SK-N-SH treated with all-trans-retinoic acid at 6 μM for 48 hours (cell line): ENCODE measurements at regions not wholly inside any gene's neighbourhood (a gene's known extent, or its start where the extent isn't known, plus 50 kb on each side); places are given as distances from the start of the nearest gene placed in this dataset.

Experiments used
- ATAC-seq: fragments of 200-7000 bp; cut with Tn5 transposase; 3 replicates; pipeline ENCODE4 v1.9.1; 2020; ENCODE audit warnings: mild to moderate bottlenecking, moderate library complexity
- ARNTL ChIP-seq: fragments of 450-650 bp; formaldehyde crosslinking; IDR thresholded peaks from 2 replicates; pipeline ENCODE4 v1.5.0; 2020; ENCODE audit warnings: low read depth, mild to moderate bottlenecking, moderate library complexity, borderline replicate concordance
- BACH2 ChIP-seq: fragments of 250-450 bp; sonication (Bioruptor Pico); IDR thresholded peaks from 2 replicates; pipeline ENCODE4 v1.9.0; 2021; ENCODE audit warnings: mild to moderate bottlenecking, borderline replicate concordance
- CREB5 ChIP-seq: fragments of 250-450 bp; sonication (Bioruptor Pico); IDR thresholded peaks from 2 replicates; pipeline ENCODE4 v1.5.1; 2020; ENCODE audit warnings: low read depth, mild to moderate bottlenecking, moderate library complexity
- CSDC2 ChIP-seq: fragments of 250-450 bp; sonication (Bioruptor Pico); IDR thresholded peaks from 2 replicates; pipeline ENCODE4 v1.5.0; 2020; ENCODE audit warnings: mild to moderate bottlenecking, moderate library complexity
- ESRRG ChIP-seq: fragments of 250-450 bp; sonication (Bioruptor Pico); IDR thresholded peaks from 2 replicates; pipeline ENCODE4 v1.6.1; 2021; ENCODE audit warnings: mild to moderate bottlenecking
- GLIS3 ChIP-seq: fragments of 250-450 bp; sonication (Bioruptor Pico); IDR thresholded peaks from 2 replicates; pipeline ENCODE4 v1.5.0; 2020; ENCODE audit warnings: mild to moderate bottlenecking, moderate library complexity
- ISL1 ChIP-seq: fragments of 250-450 bp; sonication (Bioruptor Pico); IDR thresholded peaks from 2 replicates; pipeline ENCODE4 v2.1.2; 2022; ENCODE audit warnings: mild to moderate bottlenecking, moderate library complexity
- POU6F1 ChIP-seq: fragments of 250-450 bp; sonication (Bioruptor Pico); IDR thresholded peaks from 2 replicates; pipeline ENCODE4 v1.8.0; 2021; ENCODE audit warnings: low read depth, mild to moderate bottlenecking, moderate library complexity, borderline replicate concordance
- PPARA ChIP-seq: fragments of 250-450 bp; sonication (Bioruptor Pico); IDR thresholded peaks from 2 replicates; pipeline ENCODE4 v1.5.0; 2020; ENCODE audit warnings: mild to moderate bottlenecking, borderline replicate concordance
- RARB ChIP-seq: fragments of 250-450 bp; sonication (Bioruptor Pico); IDR thresholded peaks from 2 replicates; pipeline ENCODE4 v1.8.0; 2021; ENCODE audit warnings: mild to moderate bottlenecking, moderate library complexity
- SNAI2 ChIP-seq: fragments of 250-450 bp; sonication (Bioruptor Pico); IDR thresholded peaks from 2 replicates; pipeline ENCODE4 v1.5.0; 2020; ENCODE audit warnings: mild to moderate bottlenecking, moderate library complexity
- TCF4 ChIP-seq: fragments of 250-450 bp; sonication (Bioruptor Pico); IDR thresholded peaks from 2 replicates; pipeline ENCODE4 v1.8.0; 2021; ENCODE audit warnings: mild to moderate bottlenecking, moderate library complexity, borderline replicate concordance
- TOX ChIP-seq: fragments of 250-450 bp; sonication (Bioruptor Pico); IDR thresholded peaks from 2 replicates; pipeline ENCODE4 v1.8.0; 2021; ENCODE audit warnings: mild to moderate bottlenecking, moderate library complexity, borderline replicate concordance
- ZC3H10 ChIP-seq: fragments of 250-450 bp; sonication (Bioruptor Pico); IDR thresholded peaks from 2 replicates; pipeline ENCODE4 v1.5.1; 2021; ENCODE audit warnings: mild to moderate bottlenecking, moderate library complexity
- ZFP3 ChIP-seq: fragments of 250-450 bp; sonication (Bioruptor Pico); IDR thresholded peaks from 2 replicates; pipeline ENCODE4 v1.5.0; 2020; ENCODE audit warnings: mild to moderate bottlenecking, moderate library complexity
- ZFP30 ChIP-seq: fragments of 450-650 bp; formaldehyde crosslinking; IDR thresholded peaks from 2 replicates; pipeline ENCODE4 v1.5.0; 2022; ENCODE audit warnings: mild to moderate bottlenecking, moderate library complexity
- ZNF565 ChIP-seq: fragments of 450-650 bp; formaldehyde crosslinking; conservative IDR thresholded peaks from 2 replicates; pipeline ENCODE4 v1.5.0; 2020; ENCODE audit warnings: low read depth, mild to moderate bottlenecking, moderate library complexity
- ZNF70 ChIP-seq: fragments of 450-650 bp; formaldehyde crosslinking; IDR thresholded peaks from 2 replicates; pipeline ENCODE4 v1.5.0; 2020; ENCODE audit warnings: mild to moderate bottlenecking, moderate library complexity
- ZNF8 ChIP-seq: fragments of 450-650 bp; formaldehyde crosslinking; IDR thresholded peaks from 2 replicates; pipeline ENCODE4 v1.5.0; 2020; ENCODE audit warnings: mild to moderate bottlenecking, moderate library complexity
- TF ChIP-seq, protein P1 (sequence below): fragments of 250-450 bp; sonication (Bioruptor Pico); IDR thresholded peaks from 2 replicates; pipeline ENCODE4 v1.5.0; 2020; ENCODE audit warnings: mild to moderate bottlenecking, moderate library complexity
- TF ChIP-seq, protein P2 (sequence below): fragments of 250-450 bp; sonication (Bioruptor Pico); IDR thresholded peaks from 2 replicates; pipeline ENCODE4 v1.5.1; 2021; ENCODE audit warnings: mild to moderate bottlenecking, moderate library complexity

GRCh38 chr12:131316388-131316787 lies 362.7 kb downstream of the ADGRD1 start (continued):
- TF ChIP-seq ZFP3 (CRISPR knock-in tag) (no peak), BACH2 (no peak)

- TF ChIP-seq ZFP3 (CRISPR knock-in tag) (no peak), RARB (CRISPR knock-in tag) (no peak), BACH2 (no peak), ZFP30 (CRISPR knock-in tag) (no peak), PPARA (CRISPR knock-in tag) (no peak), CREB5 (CRISPR knock-in tag) (no peak), POU6F1 (CRISPR knock-in tag) (no peak), ESRRG (CRISPR knock-in tag) (no peak), SNAI2 (CRISPR knock-in tag) (no peak), GLIS3 (CRISPR knock-in tag) (no peak), ZC3H10 (CRISPR knock-in tag) (no peak), TCF4 (CRISPR knock-in tag) (no peak), ZNF565 (CRISPR knock-in tag) (no peak), ISL1 (CRISPR knock-in tag) (no peak), CSDC2 (CRISPR knock-in tag) (no peak), ZNF70 (CRISPR knock-in tag) (no peak)
- TF ChIP-seq, protein P1, sequence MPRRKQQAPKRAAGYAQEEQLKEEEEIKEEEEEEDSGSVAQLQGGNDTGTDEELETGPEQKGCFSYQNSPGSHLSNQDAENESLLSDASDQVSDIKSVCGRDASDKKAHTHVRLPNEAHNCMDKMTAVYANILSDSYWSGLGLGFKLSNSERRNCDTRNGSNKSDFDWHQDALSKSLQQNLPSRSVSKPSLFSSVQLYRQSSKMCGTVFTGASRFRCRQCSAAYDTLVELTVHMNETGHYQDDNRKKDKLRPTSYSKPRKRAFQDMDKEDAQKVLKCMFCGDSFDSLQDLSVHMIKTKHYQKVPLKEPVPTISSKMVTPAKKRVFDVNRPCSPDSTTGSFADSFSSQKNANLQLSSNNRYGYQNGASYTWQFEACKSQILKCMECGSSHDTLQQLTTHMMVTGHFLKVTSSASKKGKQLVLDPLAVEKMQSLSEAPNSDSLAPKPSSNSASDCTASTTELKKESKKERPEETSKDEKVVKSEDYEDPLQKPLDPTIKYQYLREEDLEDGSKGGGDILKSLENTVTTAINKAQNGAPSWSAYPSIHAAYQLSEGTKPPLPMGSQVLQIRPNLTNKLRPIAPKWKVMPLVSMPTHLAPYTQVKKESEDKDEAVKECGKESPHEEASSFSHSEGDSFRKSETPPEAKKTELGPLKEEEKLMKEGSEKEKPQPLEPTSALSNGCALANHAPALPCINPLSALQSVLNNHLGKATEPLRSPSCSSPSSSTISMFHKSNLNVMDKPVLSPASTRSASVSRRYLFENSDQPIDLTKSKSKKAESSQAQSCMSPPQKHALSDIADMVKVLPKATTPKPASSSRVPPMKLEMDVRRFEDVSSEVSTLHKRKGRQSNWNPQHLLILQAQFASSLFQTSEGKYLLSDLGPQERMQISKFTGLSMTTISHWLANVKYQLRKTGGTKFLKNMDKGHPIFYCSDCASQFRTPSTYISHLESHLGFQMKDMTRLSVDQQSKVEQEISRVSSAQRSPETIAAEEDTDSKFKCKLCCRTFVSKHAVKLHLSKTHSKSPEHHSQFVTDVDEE (CRISPR knock-in tag), result no peak
- TF ChIP-seq, protein P2, sequence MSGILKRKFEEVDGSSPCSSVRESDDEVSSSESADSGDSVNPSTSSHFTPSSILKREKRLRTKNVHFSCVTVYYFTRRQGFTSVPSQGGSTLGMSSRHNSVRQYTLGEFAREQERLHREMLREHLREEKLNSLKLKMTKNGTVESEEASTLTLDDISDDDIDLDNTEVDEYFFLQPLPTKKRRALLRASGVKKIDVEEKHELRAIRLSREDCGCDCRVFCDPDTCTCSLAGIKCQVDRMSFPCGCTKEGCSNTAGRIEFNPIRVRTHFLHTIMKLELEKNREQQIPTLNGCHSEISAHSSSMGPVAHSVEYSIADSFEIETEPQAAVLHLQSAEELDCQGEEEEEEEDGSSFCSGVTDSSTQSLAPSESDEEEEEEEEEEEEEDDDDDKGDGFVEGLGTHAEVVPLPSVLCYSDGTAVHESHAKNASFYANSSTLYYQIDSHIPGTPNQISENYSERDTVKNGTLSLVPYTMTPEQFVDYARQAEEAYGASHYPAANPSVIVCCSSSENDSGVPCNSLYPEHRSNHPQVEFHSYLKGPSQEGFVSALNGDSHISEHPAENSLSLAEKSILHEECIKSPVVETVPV (CRISPR knock-in tag), result no peak
- TF ChIP-seq, all 23 proteins: peak for 0
- no peak for ATAC-seq
Observed at GRCh38 chr12:131318045-131318685, 364.5 kb downstream of the ADGRD1 start.

GRCh38 chr12:131321988-131322387 lies 368.3 kb downstream of the ADGRD1 start:
- no peak for ATAC-seq
- TF ChIP-seq, protein P2 (CRISPR knock-in tag), result no peak
- TF ChIP-seq PPARA (CRISPR knock-in tag) (no peak), RARB (CRISPR knock-in tag) (no peak), SNAI2 (CRISPR knock-in tag) (no peak), TOX (CRISPR knock-in tag) (no peak), ZNF70 (CRISPR knock-in tag) (no peak), POU6F1 (CRISPR knock-in tag) (no peak), ZNF565 (CRISPR knock-in tag) (no peak), ISL1 (CRISPR knock-in tag) (no peak), ARNTL (CRISPR knock-in tag) (no peak), TCF4 (CRISPR knock-in tag) (no peak), ZFP30 (CRISPR knock-in tag) (no peak), ZNF8 (CRISPR knock-in tag) (no peak), ESRRG (CRISPR knock-in tag) (no peak), ZC3H10 (CRISPR knock-in tag) (no peak)
- TF ChIP-seq, protein P1 (CRISPR knock-in tag), result no peak
